Progenitor cell of endocrine pancreas (in vitro differentiated cells): ENCODE measurements at regions not wholly inside any gene's neighbourhood (a gene's known extent, or its start where the extent isn't known, plus 50 kb on each side); places are given as distances from the start of the nearest gene placed in this dataset.

Experiments
- DNase-seq: peaks from one replicate; pipeline ENCODE4 v3.0.0; 2021; ENCODE audit warnings: low spot score; ENCODE audit not compliant: unreplicated experiment
- H3K27ac Mint-ChIP-seq: 2 replicates; pipeline ENCODE4 v1.8.0; 2021; ENCODE audit warnings: mild to moderate bottlenecking, moderate library complexity, mixed read lengths
- H3K27me3 Mint-ChIP-seq: 2 replicates; pipeline ENCODE4 v1.8.0; 2021; ENCODE audit warnings: mixed read lengths
- H3K36me3 Mint-ChIP-seq: 2 replicates; pipeline ENCODE4 v1.8.0; 2022; ENCODE audit warnings: mixed read lengths; ENCODE audit not compliant: insufficient read depth
- H3K4me1 Mint-ChIP-seq: 2 replicates; pipeline ENCODE4 v1.8.0; 2021; ENCODE audit warnings: low read depth, mixed read lengths
- H3K4me3 Mint-ChIP-seq: 2 replicates; pipeline ENCODE4 v1.8.0; 2021; ENCODE audit warnings: low read depth, mild to moderate bottlenecking, moderate library complexity, mixed read lengths
- H3K9me3 Mint-ChIP-seq: 2 replicates; pipeline ENCODE4 v1.8.0; 2021; ENCODE audit warnings: low read depth, mixed read lengths
- TF ChIP-seq, protein P1 (sequence below): fragments of 200-600 bp; sonication (generic); IDR thresholded peaks from one replicate; pipeline ENCODE4 v1.5.0; 2021; ENCODE audit warnings: antibody characterized with exemption, mild to moderate bottlenecking; ENCODE audit not compliant: unreplicated experiment

DNA sequence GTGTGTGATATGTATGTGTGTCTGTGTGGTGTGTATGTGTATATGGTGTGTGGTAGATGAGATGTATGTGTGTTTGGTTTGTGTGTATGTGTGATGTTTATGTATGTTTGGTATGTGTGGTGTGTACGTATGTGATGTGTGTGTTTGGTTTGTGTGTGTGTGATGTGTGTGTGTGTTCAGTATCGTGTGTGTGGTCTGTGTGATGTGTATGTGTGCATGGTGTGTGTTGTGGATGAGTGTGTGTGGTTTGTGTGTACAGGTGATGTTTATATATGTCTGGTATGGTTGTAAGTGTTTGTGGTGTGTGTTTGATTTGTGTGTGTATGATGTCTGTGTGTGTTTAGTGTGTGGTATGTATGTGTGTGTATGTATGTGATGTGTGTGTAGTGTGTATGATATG, 199.4 kb downstream of the SUDS3 start:
- TF ChIP-seq, protein P1, sequence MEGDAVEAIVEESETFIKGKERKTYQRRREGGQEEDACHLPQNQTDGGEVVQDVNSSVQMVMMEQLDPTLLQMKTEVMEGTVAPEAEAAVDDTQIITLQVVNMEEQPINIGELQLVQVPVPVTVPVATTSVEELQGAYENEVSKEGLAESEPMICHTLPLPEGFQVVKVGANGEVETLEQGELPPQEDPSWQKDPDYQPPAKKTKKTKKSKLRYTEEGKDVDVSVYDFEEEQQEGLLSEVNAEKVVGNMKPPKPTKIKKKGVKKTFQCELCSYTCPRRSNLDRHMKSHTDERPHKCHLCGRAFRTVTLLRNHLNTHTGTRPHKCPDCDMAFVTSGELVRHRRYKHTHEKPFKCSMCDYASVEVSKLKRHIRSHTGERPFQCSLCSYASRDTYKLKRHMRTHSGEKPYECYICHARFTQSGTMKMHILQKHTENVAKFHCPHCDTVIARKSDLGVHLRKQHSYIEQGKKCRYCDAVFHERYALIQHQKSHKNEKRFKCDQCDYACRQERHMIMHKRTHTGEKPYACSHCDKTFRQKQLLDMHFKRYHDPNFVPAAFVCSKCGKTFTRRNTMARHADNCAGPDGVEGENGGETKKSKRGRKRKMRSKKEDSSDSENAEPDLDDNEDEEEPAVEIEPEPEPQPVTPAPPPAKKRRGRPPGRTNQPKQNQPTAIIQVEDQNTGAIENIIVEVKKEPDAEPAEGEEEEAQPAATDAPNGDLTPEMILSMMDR: no peak
- Mint-ChIP-seq H3K36me3 (no peaks in the 10 kb centered on the region), H3K4me3 (no peak overlapping the region), H3K9me3 (peaks cover 15% of the 10 kb centered on the region), H3K4me1 (no peaks in the 10 kb centered on the region), H3K27ac (no peak overlapping the region), H3K27me3 (no peaks in the 10 kb centered on the region)
- no peak for DNase-seq

DNA sequence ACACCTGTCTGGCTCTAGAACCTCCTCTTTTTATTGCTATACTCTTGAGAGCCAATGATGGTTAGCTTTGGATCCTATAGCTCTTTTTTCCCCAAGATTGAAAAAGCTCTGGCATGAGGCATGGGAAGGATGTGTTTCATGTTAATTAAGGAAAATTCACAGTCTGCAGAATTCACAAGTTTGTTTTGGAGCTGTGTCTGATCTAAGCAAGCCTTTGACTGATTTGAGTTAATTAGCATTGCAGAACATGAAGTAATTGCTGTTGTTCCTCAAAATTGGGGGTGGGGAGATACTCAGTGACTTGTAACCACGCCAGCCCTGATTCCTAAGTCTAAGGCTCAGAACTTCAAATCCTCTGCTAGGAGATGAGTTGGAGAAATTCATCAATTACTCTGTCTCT, 205.0 kb downstream of the SUDS3 start:
- H3K4me3 Mint-ChIP-seq: no peak overlapping the region
- no peak for DNase-seq
- no peaks in the 10 kb centered on the region for H3K9me3 Mint-ChIP-seq
- no peaks in the 10 kb centered on the region for H3K36me3 Mint-ChIP-seq
- no peak overlapping the region for H3K27ac Mint-ChIP-seq
- no peaks in the 10 kb centered on the region for H3K27me3 Mint-ChIP-seq
- H3K4me1 Mint-ChIP-seq: no peaks in the 10 kb centered on the region
- TF ChIP-seq, protein P1: no peak

DNA sequence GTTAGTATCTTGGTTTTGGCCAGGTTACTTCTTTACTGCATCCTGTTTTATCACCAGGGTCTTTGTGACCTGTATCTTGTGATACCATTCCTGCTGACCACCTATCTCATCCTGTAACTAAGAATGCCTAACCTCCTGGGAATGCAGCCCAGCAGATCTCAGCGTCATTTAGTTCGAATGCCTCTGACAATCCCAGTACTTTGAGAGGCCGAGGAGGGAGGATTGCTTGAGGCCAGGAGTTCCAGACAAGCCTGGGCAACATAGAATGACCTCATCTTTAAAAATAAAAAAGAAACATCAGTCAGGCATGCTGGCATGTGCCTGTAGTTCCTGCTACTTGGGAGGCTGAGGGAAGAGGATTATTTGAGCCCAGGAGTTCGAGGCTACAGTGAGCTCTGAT, 206.5 kb downstream of the SUDS3 start:
- H3K4me1 Mint-ChIP-seq: no peaks in the 10 kb centered on the region
- no peaks in the 10 kb centered on the region for H3K27me3 Mint-ChIP-seq
- no peaks in the 10 kb centered on the region for H3K36me3 Mint-ChIP-seq
- no peaks in the 10 kb centered on the region for H3K9me3 Mint-ChIP-seq
- TF ChIP-seq, protein P1: no peak
- H3K4me3 Mint-ChIP-seq: no peak overlapping the region
- H3K27ac Mint-ChIP-seq: no peak overlapping the region
- no peak for DNase-seq

DNA sequence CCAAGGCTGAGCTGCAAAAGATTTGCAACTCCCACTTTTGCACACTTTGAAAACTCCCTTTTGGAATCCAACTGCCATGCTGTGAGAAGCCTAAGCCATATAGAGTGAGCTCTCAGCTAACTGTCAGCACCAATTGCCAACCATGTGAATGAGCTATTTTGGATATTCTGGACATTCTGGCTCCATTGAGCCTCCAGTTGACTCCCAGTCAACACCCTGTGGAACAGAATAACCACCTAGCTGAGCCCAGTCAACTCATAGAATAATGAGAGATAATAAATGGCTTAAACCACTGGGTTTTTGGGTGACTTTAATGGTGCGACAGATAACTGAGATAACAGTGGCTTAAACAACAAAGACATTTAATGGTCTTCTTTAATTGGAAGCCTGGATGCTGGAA, 210.1 kb downstream of the SUDS3 start:
- H3K9me3 Mint-ChIP-seq: no peaks in the 10 kb centered on the region
- H3K4me3 Mint-ChIP-seq: no peak overlapping the region
- peaks cover 8% of the 10 kb centered on the region for H3K27me3 Mint-ChIP-seq
- H3K4me1 Mint-ChIP-seq: no peaks in the 10 kb centered on the region
- TF ChIP-seq, protein P1: no peak
- H3K36me3 Mint-ChIP-seq: no peaks in the 10 kb centered on the region
- DNase-seq: no peak
- H3K27ac Mint-ChIP-seq: no peak overlapping the region

DNA sequence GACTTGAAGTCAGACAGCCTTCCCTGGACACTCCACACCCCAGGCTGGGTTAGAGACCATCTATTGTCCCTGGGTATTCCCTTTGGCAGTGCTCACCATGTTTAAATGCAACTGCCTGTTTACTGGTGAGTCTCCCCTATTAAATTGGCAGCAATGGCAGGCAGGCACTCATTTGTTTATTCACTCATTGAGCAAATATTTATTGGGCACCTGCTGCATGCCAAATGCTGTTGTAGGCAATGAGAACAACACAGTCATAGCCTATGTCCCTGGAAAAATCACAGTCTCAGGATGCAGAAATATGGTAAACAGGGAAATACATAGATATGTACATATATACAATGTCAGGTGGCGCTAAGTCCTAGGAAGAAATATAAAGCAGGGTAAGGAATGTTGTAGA, 212.8 kb downstream of the SUDS3 start:
- Mint-ChIP-seq H3K36me3 (no peaks in the 10 kb centered on the region), H3K4me1 (no peaks in the 10 kb centered on the region), H3K4me3 (no peak overlapping the region), H3K27ac (no peak overlapping the region), H3K9me3 (no peaks in the 10 kb centered on the region), H3K27me3 (peaks cover 8% of the 10 kb centered on the region)
- TF ChIP-seq, protein P1: no peak
- DNase-seq: no peak
